ENCODE measurements at regions not wholly inside any gene's neighbourhood (a gene's known extent, or its start where the extent isn't known, plus 50 kb on each side); places are given as distances from the start of the nearest gene placed in this dataset.

- H3K27me3 Mint-ChIP-seq (ENCODE audit: insufficient read depth, unreplicated experiment): no peaks in the 10 kb centered on the region
These were observed 2289.6 kb downstream of the ARAP2 start for GRCh38 chr4:33954759-33955158.

DNA sequence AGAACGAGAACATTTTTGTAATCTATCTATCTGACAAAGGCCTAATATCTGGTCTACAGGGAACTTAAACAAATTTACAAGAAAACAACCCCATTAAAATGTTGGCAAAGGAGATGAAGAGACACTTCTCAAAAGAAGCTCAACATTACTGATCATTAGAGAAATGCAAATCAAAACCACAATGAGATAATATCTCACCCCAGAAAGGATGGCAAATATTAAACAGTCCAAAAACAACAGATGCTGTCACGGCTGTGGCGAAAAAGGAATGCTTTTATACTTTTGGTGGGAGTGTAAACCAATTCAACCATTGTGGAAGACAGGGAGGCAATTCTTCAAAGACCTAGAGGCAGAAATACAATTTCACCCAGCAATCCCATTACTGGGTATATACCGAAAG, 2284.8 kb downstream of the ARAP2 start:
- H3K36me3 Mint-ChIP-seq (ENCODE audit: insufficient read depth, unreplicated experiment): no peaks in the 10 kb centered on the region
- CTCF ChIA-PET: no interaction called here
- H3K4me3 ChIP-seq (ENCODE audit: low read depth, low read length): no peak overlapping the region
- no peak overlapping the region for H3K27ac Mint-ChIP-seq (ENCODE audit: unreplicated experiment)
- H3K4me1 Mint-ChIP-seq (ENCODE audit: low read depth, unreplicated experiment): no peaks in the 10 kb centered on the region
- H3K9me3 Mint-ChIP-seq (ENCODE audit: unreplicated experiment): no peaks in the 10 kb centered on the region
- no peak for DNase-seq
- intact Hi-C loops (cut with micrococcal nuclease; ENCODE audit: unreplicated experiment): no loop called here
- no peak for TF ChIP-seq CTCF (IDR thresholded peaks at IDR 0.05; ENCODE audit: insufficient read depth in 1 of 2, low read depth in 1 of 2, low read length in 1 of 2, severe bottlenecking in 1 of 2, unreplicated experiment in 1 of 2)
- no peaks in the 10 kb centered on the region for H3K9me3 ChIP-seq
- no TSS peak for BruUV-seq (replicated peaks)
- no peaks in the 10 kb centered on the region for H3K27me3 ChIP-seq (replicated peaks; ENCODE audit: control insufficient read depth, insufficient read depth, low read length)
- H3K4me1 ChIP-seq: no peaks in the 10 kb centered on the region
- H3K4me3 Mint-ChIP-seq (ENCODE audit: unreplicated experiment): no peak overlapping the region
- no peaks in the 10 kb centered on the region for H3K36me3 ChIP-seq (ENCODE audit: control insufficient read depth, insufficient read depth, low read length)
- H3K27me3 Mint-ChIP-seq (ENCODE audit: insufficient read depth, unreplicated experiment): no peaks in the 10 kb centered on the region
- POLR2A ChIA-PET: no interaction called here

More at GRCh38 chr4:33954759-33955158, 2289.6 kb downstream of the ARAP2 start:
- no peak for DNase-seq
- no peak overlapping the region for H3K4me3 Mint-ChIP-seq (ENCODE audit: unreplicated experiment)
- BruUV-seq (replicated peaks): no TSS peak
- H3K4me1 Mint-ChIP-seq (ENCODE audit: low read depth, unreplicated experiment): no peaks in the 10 kb centered on the region
- POLR2A ChIA-PET: no interaction called here
- intact Hi-C loops (cut with micrococcal nuclease; ENCODE audit: unreplicated experiment): no loop called here
- H3K36me3 ChIP-seq (ENCODE audit: control insufficient read depth, insufficient read depth, low read length): no peaks in the 10 kb centered on the region
- H3K4me3 ChIP-seq (ENCODE audit: low read depth, low read length): no peak overlapping the region
- H3K4me1 ChIP-seq: no peaks in the 10 kb centered on the region
- no peak overlapping the region for H3K27ac Mint-ChIP-seq (ENCODE audit: unreplicated experiment)
- no peaks in the 10 kb centered on the region for H3K9me3 ChIP-seq
- H3K27me3 ChIP-seq (replicated peaks; ENCODE audit: control insufficient read depth, insufficient read depth, low read length): no peaks in the 10 kb centered on the region
- TF ChIP-seq CTCF (IDR thresholded peaks at IDR 0.05; ENCODE audit: insufficient read depth in 1 of 2, low read depth in 1 of 2, low read length in 1 of 2, severe bottlenecking in 1 of 2, unreplicated experiment in 1 of 2): no peak
- H3K36me3 Mint-ChIP-seq (ENCODE audit: insufficient read depth, unreplicated experiment): no peaks in the 10 kb centered on the region
- no peaks in the 10 kb centered on the region for H3K9me3 Mint-ChIP-seq (ENCODE audit: unreplicated experiment)
- CTCF ChIA-PET: no interaction called here

GRCh38 chr4:33961761-33962160, 2282.6 kb downstream of the ARAP2 start:
- Mint-ChIP-seq H3K4me3 (ENCODE audit: unreplicated experiment) (no peak overlapping the region), H3K9me3 (ENCODE audit: unreplicated experiment) (no peaks in the 10 kb centered on the region), H3K36me3 (ENCODE audit: insufficient read depth, unreplicated experiment) (no peaks in the 10 kb centered on the region), H3K27me3 (ENCODE audit: insufficient read depth, unreplicated experiment) (no peaks in the 10 kb centered on the region), H3K27ac (ENCODE audit: unreplicated experiment) (no peak overlapping the region), H3K4me1 (ENCODE audit: low read depth, unreplicated experiment) (no peaks in the 10 kb centered on the region)
- intact Hi-C loops (cut with micrococcal nuclease; ENCODE audit: unreplicated experiment): no loop called here
- ChIA-PET CTCF (no interaction called here), POLR2A (no interaction called here)
- H3K36me3 ChIP-seq (ENCODE audit: control insufficient read depth, insufficient read depth, low read length): no peaks in the 10 kb centered on the region
- no peaks in the 10 kb centered on the region for H3K4me1 ChIP-seq
- no TSS peak for BruUV-seq (replicated peaks)
- TF ChIP-seq CTCF (IDR thresholded peaks at IDR 0.05; ENCODE audit: insufficient read depth in 1 of 2, low read depth in 1 of 2, low read length in 1 of 2, severe bottlenecking in 1 of 2, unreplicated experiment in 1 of 2): no peak
- no peaks in the 10 kb centered on the region for H3K27me3 ChIP-seq (replicated peaks; ENCODE audit: control insufficient read depth, insufficient read depth, low read length)
- H3K9me3 ChIP-seq: no peaks in the 10 kb centered on the region
- no peak for DNase-seq
- H3K4me3 ChIP-seq (ENCODE audit: low read depth, low read length): no peak overlapping the region

Data from Caco-2 (cell line).